Panc1 (cell line): ENCODE measurements at regions not wholly inside any gene's neighbourhood (a gene's known extent, or its start where the extent isn't known, plus 50 kb on each side); places are given as distances from the start of the nearest gene placed in this dataset.

ENCODE experiments used
- ATAC-seq: fragments of 200-7000 bp; cut with Tn5 transposase; 2 replicates; pipeline ENCODE4 v1.9.1; 2020; ENCODE audit warnings: mild to moderate bottlenecking, moderate library complexity
- BruUV-seq: library from RNA; stranded (reverse); fragments of 400-500 nt; replicated peaks from 2 replicates; lab custom pipeline; 2021; lab: Mats Ljungman, UMichigan
- CTCF ChIA-PET: fragments of 300-600 bp; sonication (Branson Sonifier 250); formaldehyde crosslinking; loops from one replicate; lab custom pipeline; 2022; ENCODE audit warnings: antibody characterized with exemption; lab: Charles Lee
- POLR2A ChIA-PET: fragments of 300-600 bp; sonication (Branson Sonifier 250); formaldehyde crosslinking; loops from one replicate; lab custom pipeline; 2022; ENCODE audit warnings: antibody characterized with exemption; lab: Charles Lee
- DNase-seq: peaks from one replicate; pipeline ENCODE4 v3.0.0-alpha.2; 2010; ENCODE audit warnings: low read depth, low spot score
- H3K27ac ChIP-seq: 2 replicates; pipeline ENCODE4 v1.5.1; 2011; ENCODE audit warnings: mild to moderate bottlenecking, low read length, inconsistent platforms
- H3K27me3 ChIP-seq: fragments of 200-500 bp; sonication (Bioruptor generic); 2 replicates; pipeline ENCODE4 v1.6.0; 2014; ENCODE audit warnings: low read length, inconsistent platforms; ENCODE audit not compliant: control insufficient read depth, insufficient read depth
- H3K36me3 ChIP-seq: fragments of 200-500 bp; sonication (Bioruptor generic); 2 replicates; pipeline ENCODE4 v1.5.1; 2014; ENCODE audit warnings: inconsistent platforms, mild to moderate bottlenecking, low read length, moderate library complexity; ENCODE audit not compliant: control insufficient read depth, insufficient read depth
- H3K4me1 ChIP-seq: 2 replicates; pipeline ENCODE4 v1.5.1; 2011; ENCODE audit warnings: inconsistent platforms, mild to moderate bottlenecking, low read length, moderate library complexity; ENCODE audit not compliant: control insufficient read depth, insufficient read depth
- H3K4me3 ChIP-seq, 2 experiments: 2 replicates each; pipeline ENCODE4 v1.5.1; 2011 to 2012; ENCODE audit warnings: low read depth in 2 of 2, low read length in 2 of 2, mild to moderate bottlenecking in 2 of 2, inconsistent platforms in 1 of 2, moderate library complexity in 1 of 2
- H3K9me3 ChIP-seq: fragments of 200-500 bp; sonication (Bioruptor generic); 2 replicates; pipeline ENCODE4 v1.5.1; 2014; ENCODE audit warnings: low read depth, mild to moderate bottlenecking, inconsistent platforms, low read length, moderate library complexity; ENCODE audit not compliant: control insufficient read depth, insufficient read depth
- CTCF ChIP-seq: fragments of 450-650 bp; IDR thresholded peaks from 2 replicates; pipeline ENCODE4 v1.5.1; 2017; ENCODE audit warnings: mild to moderate bottlenecking
- POLR2AphosphoS5 ChIP-seq: IDR thresholded peaks from 2 replicates; pipeline ENCODE4 v1.6.1; 2012; ENCODE audit warnings: mild to moderate bottlenecking, low read depth, low read length, moderate library complexity
- REST ChIP-seq, 2 experiments: IDR thresholded peaks; 2 replicates each; pipeline ENCODE4 v1.6.1; 2011 to 2012; ENCODE audit warnings: low read depth in 2 of 2, control low read depth in 1 of 2, low read length in 1 of 2, mild to moderate bottlenecking in 1 of 2, moderate library complexity in 1 of 2; ENCODE audit not compliant: insufficient read depth in 1 of 2
- SIN3A ChIP-seq: IDR thresholded peaks from 2 replicates; pipeline ENCODE4 v1.6.1; 2012; ENCODE audit warnings: low read depth, mild to moderate bottlenecking, low read length, moderate library complexity, borderline replicate concordance; ENCODE audit not compliant: insufficient read depth
- TCF7L2 ChIP-seq: IDR thresholded peaks from 2 replicates; pipeline ENCODE4 v1.6.1; 2011; ENCODE audit warnings: mild to moderate bottlenecking, low read depth, low read length, inconsistent platforms
- in situ Hi-C: cut with HindIII; loops from 2 replicates; pipeline ENCODE4 v1.10.0; 2016; ENCODE audit warnings: low sequenced_read_pairs, low pct_unique_long_range_greater_than_20kb
- intact Hi-C: fragments of 100-400 bp; cut with micrococcal nuclease; formaldehyde crosslinking; loops from one replicate; pipeline ENCODE4 v1.10.0; 2022; ENCODE audit not compliant: unreplicated experiment

- Histone ChIP-seq H3K36me3 (no peaks in the 10 kb centered on the region), H3K4me1 (no peaks in the 10 kb centered on the region), H3K9me3 (no peaks in the 10 kb centered on the region), H3K27me3 (no peaks in the 10 kb centered on the region), H3K27ac (no peak overlapping the region), H3K4me3 (no peak overlapping the region)
- intact Hi-C loops (no loop called here), in situ Hi-C loops (no loop called here)
- BruUV-seq: no TSS peak
- DNase-seq: no peak
- POLR2A ChIA-PET: no interaction called here
- CTCF ChIA-PET: no interaction called here
- ATAC-seq: no peak
- TF ChIP-seq TCF7L2: no peak
- TF ChIP-seq POLR2AphosphoS5: no peak
- no peak for TF ChIP-seq REST (IDR thresholded peaks at IDR 0.05; ENCODE audit: insufficient read depth in 1 of 2, low read depth in 2 of 2, low read length in 1 of 2)
- TF ChIP-seq CTCF: no peak
- TF ChIP-seq SIN3A: no peak
Observed at GRCh38 chrX:10104958-10105658, 51.7 kb upstream of the CLCN4 start.

- Histone ChIP-seq H3K4me3 (no peak overlapping the region), H3K4me1 (no peaks in the 10 kb centered on the region), H3K27me3 (no peaks in the 10 kb centered on the region), H3K36me3 (no peaks in the 10 kb centered on the region), H3K9me3 (no peaks in the 10 kb centered on the region), H3K27ac (no peak overlapping the region)
- CTCF ChIA-PET: no interaction called here
- ATAC-seq (no peak), DNase-seq (no peak)
- in situ Hi-C loops: no loop called here
- POLR2A ChIA-PET: no interaction called here
- no peak for TF ChIP-seq SIN3A
- no peak for TF ChIP-seq REST (IDR thresholded peaks at IDR 0.05; ENCODE audit: insufficient read depth in 1 of 2, low read depth in 2 of 2, low read length in 1 of 2)
- TF ChIP-seq TCF7L2: no peak
- no peak for TF ChIP-seq POLR2AphosphoS5
- TF ChIP-seq CTCF: no peak
- no TSS peak for BruUV-seq
- intact Hi-C loops: no loop called here
Observed at GRCh38 chrX:10106806-10107205, 50.0 kb upstream of the CLCN4 start.
